Activated CD8-positive, alpha-beta T cell treated with anti-CD3 and anti-CD28 coated beads for 36 hours (primary cell): ENCODE measurements at regions not wholly inside any gene's neighbourhood (a gene's known extent, or its start where the extent isn't known, plus 50 kb on each side); places are given as distances from the start of the nearest gene placed in this dataset.

ENCODE experiments used
- ATAC-seq: fragments of 200-7000 bp; cut with Tn5 transposase; one replicate; pipeline ENCODE4 v1.10.0; 2021; ENCODE audit warnings: mild to moderate bottlenecking, moderate library complexity
- CTCF ChIA-PET: fragments of 350-600 bp; sonication (Branson Sonifier 250); formaldehyde crosslinking; loops from one replicate; lab custom pipeline; 2021; ENCODE audit warnings: antibody characterized with exemption; lab: Charles Lee
- POLR2A ChIA-PET: fragments of 350-600 bp; sonication (Branson Sonifier 250); formaldehyde crosslinking; loops from one replicate; lab custom pipeline; 2021; ENCODE audit warnings: antibody characterized with exemption; lab: Charles Lee
- DNase-seq: peaks from one replicate; pipeline ENCODE4 v3.0.0-alpha.2; 2020
- H3K27ac Mint-ChIP-seq: one replicate; pipeline ENCODE4 v1.8.0; 2021; ENCODE audit warnings: mild to moderate bottlenecking, mixed read lengths
- H3K27me3 Mint-ChIP-seq: one replicate; pipeline ENCODE4 v1.8.0; 2021; ENCODE audit warnings: mixed read lengths
- H3K36me3 Mint-ChIP-seq: one replicate; pipeline ENCODE4 v1.8.0; 2021; ENCODE audit warnings: low read depth, mixed read lengths
- H3K4me1 Mint-ChIP-seq: one replicate; pipeline ENCODE4 v1.8.0; 2021; ENCODE audit warnings: low read depth, mixed read lengths
- H3K4me3 Mint-ChIP-seq: one replicate; pipeline ENCODE4 v1.8.0; 2021; ENCODE audit warnings: mild to moderate bottlenecking, moderate library complexity, mixed read lengths
- H3K9me3 Mint-ChIP-seq: one replicate; pipeline ENCODE4 v1.8.0; 2021; ENCODE audit warnings: mixed read lengths
- intact Hi-C: fragments of 100-400 bp; cut with micrococcal nuclease; formaldehyde crosslinking; loops from one replicate; pipeline ENCODE4 v1.10.0; 2022
- TF ChIP-seq, protein P1 (sequence below): fragments of 200-600 bp; IDR thresholded peaks from one replicate; pipeline ENCODE4 v1.8.0; 2022; ENCODE audit warnings: antibody characterized with exemption, mild to moderate bottlenecking

DNA sequence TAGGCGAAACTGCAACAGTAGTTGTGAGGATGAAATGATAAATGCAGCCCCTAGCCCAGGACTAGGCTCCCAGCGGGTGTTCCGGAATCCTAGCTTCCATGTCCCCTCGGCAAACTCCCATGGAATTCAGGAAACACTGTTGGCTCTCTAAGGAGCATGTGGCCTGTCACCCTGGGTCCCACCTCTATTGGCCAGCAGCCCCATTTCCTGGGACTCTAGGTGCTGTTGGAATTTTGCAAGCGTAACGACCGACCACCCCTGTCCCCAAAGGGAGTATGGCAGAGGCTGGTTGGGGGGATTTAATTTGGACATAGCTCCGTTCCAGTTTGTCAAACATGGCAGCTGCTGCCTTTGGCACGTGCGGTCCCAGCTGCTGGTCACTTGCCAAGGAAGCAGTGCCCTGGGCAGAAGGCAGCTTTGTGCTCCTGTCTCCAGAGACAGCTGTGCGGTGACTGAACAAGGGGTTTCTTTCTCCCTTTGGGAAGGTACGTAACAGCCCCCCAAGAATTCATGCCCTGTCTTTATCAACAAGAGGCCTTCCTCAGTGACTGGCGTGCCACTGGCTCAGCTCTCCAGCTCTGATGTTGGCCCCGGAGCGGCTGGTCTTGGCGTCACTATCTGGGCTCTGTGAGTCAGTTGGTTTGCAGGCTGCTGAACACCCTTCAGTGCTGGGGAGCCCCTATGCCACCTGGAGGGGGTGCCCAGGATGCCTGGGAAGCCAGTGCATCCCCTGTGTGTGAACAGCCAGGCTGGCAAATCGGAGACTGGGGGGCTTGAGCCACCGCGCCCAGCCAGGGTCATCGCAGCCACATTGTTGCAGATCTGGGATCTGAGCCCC is 235.2 kb upstream of the TNRC6C start:
- no peak overlapping the region for H3K27ac Mint-ChIP-seq
- ATAC-seq: no peak
- intact Hi-C loops: no loop called here
- no peak overlapping the region for H3K4me3 Mint-ChIP-seq
- no peaks in the 10 kb centered on the region for H3K27me3 Mint-ChIP-seq
- ChIA-PET POLR2A (interaction anchor here (0.6 kb wide), 1 partner anchor 8 kb away, joined by 3 read pairs; no protein-coding TSS in a partner anchor), CTCF (no interaction called here)
- H3K4me1 Mint-ChIP-seq: peaks cover 3% of the 10 kb centered on the region
- DNase-seq: no peak
- TF ChIP-seq, protein P1, sequence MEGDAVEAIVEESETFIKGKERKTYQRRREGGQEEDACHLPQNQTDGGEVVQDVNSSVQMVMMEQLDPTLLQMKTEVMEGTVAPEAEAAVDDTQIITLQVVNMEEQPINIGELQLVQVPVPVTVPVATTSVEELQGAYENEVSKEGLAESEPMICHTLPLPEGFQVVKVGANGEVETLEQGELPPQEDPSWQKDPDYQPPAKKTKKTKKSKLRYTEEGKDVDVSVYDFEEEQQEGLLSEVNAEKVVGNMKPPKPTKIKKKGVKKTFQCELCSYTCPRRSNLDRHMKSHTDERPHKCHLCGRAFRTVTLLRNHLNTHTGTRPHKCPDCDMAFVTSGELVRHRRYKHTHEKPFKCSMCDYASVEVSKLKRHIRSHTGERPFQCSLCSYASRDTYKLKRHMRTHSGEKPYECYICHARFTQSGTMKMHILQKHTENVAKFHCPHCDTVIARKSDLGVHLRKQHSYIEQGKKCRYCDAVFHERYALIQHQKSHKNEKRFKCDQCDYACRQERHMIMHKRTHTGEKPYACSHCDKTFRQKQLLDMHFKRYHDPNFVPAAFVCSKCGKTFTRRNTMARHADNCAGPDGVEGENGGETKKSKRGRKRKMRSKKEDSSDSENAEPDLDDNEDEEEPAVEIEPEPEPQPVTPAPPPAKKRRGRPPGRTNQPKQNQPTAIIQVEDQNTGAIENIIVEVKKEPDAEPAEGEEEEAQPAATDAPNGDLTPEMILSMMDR: no peak
- H3K9me3 Mint-ChIP-seq: no peaks in the 10 kb centered on the region
- H3K36me3 Mint-ChIP-seq: no peaks in the 10 kb centered on the region

GRCh38 chr17:77723909-77724875 is 234.3 kb upstream of the TNRC6C start:
- ChIA-PET POLR2A (no interaction called here), CTCF (no interaction called here)
- Mint-ChIP-seq H3K4me1 (peaks cover 3% of the 10 kb centered on the region), H3K4me3 (no peak overlapping the region), H3K36me3 (no peaks in the 10 kb centered on the region), H3K27ac (no peak overlapping the region), H3K27me3 (no peaks in the 10 kb centered on the region), H3K9me3 (no peaks in the 10 kb centered on the region)
- DNase-seq (no peak), ATAC-seq (no peak)
- TF ChIP-seq, protein P1: no peak
- intact Hi-C loops: no loop called here

GRCh38 chr17:77724876-77725615 is 233.5 kb upstream of the TNRC6C start:
- no peak overlapping the region for H3K27ac Mint-ChIP-seq
- peaks cover 3% of the 10 kb centered on the region for H3K4me1 Mint-ChIP-seq
- H3K9me3 Mint-ChIP-seq: no peaks in the 10 kb centered on the region
- POLR2A ChIA-PET: no interaction called here
- ATAC-seq: no peak
- CTCF ChIA-PET: no interaction called here
- H3K27me3 Mint-ChIP-seq: no peaks in the 10 kb centered on the region
- H3K36me3 Mint-ChIP-seq: no peaks in the 10 kb centered on the region
- intact Hi-C loops: no loop called here
- DNase-seq: no peak
- TF ChIP-seq, protein P1: no peak
- no peak overlapping the region for H3K4me3 Mint-ChIP-seq

- Mint-ChIP-seq H3K9me3 (no peaks in the 10 kb centered on the region), H3K4me3 (no peak overlapping the region), H3K27ac (no peak overlapping the region), H3K4me1 (peaks cover 3% of the 10 kb centered on the region), H3K36me3 (no peaks in the 10 kb centered on the region), H3K27me3 (no peaks in the 10 kb centered on the region)
- no peak for DNase-seq
- TF ChIP-seq, protein P1: no peak
- intact Hi-C loops: no loop called here
- POLR2A ChIA-PET: no interaction called here
- CTCF ChIA-PET: interaction anchor here (1.0 kb wide), 1 partner anchor 231 kb away, joined by 3 read pairs; no protein-coding TSS in a partner anchor
- no peak for ATAC-seq
Observed at GRCh38 chr17:77725846-77726245, 232.7 kb upstream of the TNRC6C start.
